HUDEP-2 (cell line): ENCODE measurements at regions not wholly inside any gene's neighbourhood (a gene's known extent, or its start where the extent isn't known, plus 50 kb on each side); places are given as distances from the start of the nearest gene placed in this dataset.
"Not testable (repeated sequence)": the region's sequence is repeated elsewhere in the genome, so short reads cannot be mapped to it uniquely, and the experiment has no call there.

Source experiments
- DNase-seq, 76 experiments: peaks; one replicate each; lab custom pipeline; 2025; ENCODE audit not compliant: unreplicated experiment in 76 of 76; lab: John Stamatoyannopoulos, UW

DNA sequence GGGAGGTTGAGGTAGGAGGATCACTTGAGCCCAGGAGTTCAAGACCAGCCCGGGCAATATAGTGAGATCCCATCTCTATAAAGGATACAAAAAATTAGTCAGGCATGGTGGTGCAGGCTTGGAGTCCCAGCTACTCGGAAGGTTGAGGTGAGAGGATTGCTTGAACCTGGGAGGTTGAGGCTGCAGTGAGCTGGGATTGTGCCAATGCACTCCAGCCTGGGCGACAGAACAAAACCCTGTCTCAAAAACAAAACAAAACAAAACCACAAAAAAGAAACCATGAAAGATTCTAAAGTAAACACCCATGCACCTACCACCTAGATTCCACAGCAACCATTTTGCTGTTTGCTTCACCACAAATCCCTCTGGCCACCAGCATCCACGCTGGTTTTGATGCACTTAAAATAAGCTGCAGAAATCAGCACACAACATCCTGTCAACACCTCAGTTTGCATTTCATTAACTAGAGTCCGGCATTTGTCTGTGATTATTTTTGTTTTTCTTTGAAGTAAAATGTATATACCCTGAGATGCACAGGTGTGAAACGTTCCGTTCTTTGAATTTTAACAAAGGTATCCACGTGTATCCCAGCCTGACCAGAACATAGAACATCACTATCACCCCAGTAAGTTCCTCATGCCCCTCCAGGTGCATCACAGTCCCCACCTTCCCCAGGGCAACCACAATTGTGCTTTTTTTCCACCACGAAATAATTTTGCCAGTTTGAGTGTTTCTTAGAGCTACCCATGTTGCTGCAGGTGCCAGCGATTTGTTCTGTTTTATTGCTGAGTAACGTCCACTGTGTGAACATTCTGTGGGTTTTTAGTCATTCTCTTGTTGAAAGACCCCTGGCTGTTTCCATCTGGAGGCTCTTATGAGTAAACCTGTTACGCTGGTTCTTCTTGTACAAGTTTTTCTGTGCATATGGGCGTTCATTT, 191.5 kb downstream of the SEC14L1 start:
- DNase-seq: no peak

DNA sequence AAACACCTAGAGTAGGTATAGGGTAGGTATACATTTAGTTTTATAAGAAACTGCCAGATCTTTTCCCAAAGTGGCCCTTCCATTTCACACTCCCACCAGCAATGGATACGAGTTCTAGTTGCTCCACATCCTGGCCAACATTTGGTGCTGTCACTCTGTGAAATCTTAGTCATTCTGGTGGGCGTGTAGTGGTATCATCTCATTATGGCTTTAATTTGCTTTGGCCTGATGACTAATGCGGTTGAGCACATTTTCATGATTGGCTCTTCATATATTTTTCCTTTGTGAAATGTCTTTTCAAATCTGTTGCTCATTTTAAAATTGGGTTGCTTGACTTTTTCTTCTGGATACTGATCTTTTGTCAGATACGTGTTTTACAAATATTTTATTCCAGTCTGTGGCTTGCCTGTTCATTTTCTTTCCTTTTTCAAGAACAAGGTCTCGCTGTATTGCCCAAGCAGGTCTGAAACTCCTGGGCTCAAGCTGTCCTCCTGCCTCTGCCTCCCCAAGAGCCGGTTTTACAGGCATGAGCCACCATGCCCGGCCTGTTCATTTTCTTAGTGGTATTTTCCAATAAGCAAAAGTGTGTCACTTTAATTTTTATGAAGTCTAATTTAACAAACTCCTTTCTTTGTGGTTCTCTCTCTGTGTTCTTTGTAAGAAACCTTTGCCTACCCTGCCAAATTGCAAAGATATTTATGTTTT, 192.4 kb downstream of the SEC14L1 start:
- DNase-seq: peak in 4 of 76 experiments; percentile 3 to 45 (median 9)

DNA sequence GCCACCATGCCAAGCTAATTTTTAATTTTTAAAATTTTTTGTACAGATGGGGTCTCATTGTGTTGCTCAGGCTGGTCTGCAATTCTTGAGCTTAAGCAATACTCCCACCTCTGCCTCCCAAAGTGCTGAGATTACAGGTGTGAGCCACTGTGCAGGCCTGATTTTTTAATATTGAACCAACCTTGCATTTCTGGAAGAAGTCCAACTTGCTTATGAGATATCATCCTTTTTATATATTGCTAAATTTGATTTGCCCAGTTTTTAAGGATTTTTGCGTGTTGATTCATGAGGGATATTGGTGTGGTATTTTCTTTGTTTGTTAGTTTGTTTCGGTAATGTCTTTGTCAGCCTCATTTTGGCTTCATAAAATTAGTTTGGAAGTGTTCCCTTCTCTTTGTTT, 196.4 kb downstream of the SEC14L1 start:
- no peak for DNase-seq

DNA sequence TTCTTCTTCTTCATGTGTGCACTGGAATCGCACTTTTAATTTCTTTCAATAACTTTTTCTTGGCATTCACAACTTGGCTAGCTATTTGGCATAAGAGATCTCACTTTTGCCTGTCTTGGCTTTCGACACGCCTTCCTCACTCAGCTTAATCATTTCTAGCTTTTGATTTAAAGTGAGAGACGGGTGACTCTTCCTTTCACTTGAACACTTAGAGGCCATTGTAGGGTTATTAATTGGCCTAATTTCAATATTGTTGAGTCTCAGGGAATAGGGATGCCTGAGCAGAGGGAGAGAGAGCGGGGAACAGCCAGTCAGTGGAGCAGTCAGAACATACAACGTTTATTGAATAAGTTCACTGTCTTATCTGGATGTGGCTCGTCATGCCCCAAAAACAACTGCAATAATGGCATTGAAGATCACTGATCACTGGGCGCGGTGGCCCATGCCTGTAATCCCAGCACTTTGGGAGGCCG, 200.3 kb downstream of the SEC14L1 start:
- no peak for DNase-seq

DNA sequence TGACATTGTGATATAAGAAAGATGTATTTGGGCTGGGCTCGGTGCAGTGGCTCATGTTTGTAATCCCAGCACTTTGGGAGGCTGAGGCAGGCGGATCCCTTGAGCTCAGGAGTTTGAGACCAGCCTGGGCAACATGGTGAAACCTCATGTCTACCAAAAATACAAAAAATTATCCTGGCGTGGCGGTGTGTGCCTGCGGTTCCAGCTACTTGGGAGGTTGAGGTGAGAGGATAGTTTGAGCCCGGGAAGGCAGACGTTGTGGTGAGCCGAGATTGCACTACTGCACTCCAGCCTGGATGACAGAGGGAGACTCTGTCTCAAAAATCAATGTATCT, 201.9 kb downstream of the SEC14L1 start:
- not testable (repeated sequence) for DNase-seq

DNA sequence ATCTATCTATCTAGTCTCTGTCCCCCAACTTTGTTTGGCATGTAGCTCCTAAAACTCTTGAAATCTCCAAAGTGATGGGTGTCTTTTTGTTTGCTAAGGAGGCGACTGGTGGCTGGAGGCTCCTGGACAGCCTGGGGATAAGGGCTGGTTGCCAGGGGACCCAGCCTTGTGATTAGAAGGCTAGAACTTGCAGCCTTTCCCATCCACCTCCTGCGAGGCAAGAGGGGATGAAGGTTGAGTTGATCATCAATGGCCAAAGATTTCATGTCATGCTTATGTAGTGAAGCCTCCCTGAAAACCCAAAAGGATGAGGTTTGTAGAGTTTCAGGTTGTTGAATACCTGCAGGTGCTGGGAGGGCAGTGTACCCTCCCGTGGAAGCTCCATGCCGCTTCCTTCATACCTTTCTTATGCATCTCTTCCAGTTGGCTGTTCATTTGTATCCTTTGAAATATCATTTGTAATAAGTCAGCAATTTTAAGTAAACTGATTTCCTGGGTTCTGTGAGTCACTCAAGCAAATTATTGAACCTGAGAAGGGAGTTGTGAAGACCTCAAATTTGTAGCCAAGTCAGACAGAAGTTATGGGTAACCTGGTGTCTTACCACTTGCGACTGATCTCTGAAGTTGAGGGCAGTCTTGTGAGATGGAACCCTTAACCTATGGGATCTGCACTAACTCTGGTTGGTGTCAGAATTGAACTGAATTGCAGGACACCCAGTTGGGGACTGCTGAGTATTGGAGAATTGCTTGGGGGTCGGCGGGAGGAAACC, 202.4 kb downstream of the SEC14L1 start:
- DNase-seq: no peak

DNA sequence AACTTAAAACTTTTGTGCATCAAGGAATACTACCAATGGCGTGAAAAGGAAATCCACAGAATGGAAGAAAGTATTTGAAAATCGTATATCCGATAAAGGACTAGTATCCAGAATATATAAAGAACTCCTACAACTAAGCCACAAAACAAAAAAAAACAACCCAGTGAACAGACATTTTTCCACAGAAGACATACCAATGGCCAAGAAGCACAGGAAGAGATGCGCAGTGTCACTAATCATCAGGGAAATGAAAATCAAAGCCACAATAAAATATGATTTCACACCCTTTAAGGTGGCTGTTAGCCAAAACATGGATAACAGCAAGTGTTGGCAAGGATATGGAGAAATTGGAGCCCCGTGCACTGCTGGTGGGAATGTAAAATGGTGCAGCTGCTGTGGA, 203.3 kb downstream of the SEC14L1 start:
- DNase-seq: no peak

DNA sequence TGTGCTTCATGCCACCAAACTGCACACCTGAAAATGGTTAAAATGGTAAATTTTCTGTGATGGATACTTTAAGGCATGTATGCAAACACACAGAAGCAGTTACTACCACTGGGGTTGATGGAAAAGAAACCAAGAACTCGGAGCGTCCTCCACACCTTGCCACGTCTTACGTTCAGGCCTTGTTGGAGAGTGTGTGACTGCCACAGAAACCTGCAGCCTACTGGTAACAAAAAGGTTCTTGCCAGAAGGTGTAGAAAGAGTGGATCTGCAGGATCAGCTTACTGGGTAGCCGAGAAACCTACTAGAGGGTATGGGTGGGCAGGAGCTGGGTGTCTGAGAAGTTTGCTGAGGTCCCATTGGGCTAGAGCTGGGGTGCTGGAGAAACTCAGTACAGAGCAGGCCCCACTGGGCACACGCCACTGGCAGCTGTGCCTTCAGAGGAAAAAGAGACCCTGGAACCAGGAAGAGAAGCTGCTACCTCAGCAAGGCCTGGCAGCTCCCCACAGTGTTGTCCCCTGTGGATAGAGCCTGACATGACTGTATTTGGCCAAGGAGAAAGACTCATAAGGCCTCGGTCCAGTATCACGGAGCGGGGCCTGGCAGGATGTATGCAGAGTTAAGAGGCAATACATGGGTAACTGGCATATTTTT, 204.6 kb downstream of the SEC14L1 start:
- DNase-seq: no peak

DNA sequence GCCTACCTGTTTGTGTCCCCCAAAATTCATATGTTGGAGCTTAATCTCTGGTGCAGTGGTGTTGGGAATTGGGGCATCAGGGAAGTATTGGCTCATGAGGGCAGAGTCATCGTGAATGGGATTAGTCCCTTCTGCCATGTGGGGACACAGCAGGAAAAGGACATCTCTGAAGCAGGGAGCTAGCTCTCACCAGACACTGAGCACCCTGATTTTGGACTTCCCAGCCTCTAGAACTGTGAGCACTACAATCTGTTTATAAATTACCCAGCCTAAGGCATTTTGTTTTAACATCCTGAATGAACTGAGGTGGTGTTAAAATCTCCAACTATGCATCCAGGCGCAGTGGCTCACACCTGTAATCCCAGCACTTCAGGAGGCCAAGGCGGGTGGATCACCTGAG, 206.0 kb downstream of the SEC14L1 start:
- DNase-seq: no peak

DNA sequence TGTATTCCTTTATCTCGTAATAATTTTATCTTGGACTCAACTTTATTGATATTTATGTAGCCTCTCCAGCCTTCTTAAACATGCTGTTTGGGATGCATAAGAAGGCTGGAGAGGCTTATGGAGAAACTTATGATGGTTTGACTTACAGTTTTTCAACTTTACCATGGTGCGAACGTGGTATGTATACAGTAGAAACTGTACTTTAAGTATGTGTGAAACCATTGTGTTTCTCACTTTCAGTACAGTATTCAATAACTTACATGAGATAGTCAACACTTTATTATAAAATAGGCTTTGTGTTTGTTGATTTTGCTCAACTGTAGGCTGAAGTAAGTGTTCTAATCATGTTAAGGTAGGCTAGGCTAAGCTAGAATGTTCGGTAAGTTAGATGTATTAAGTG, 206.8 kb downstream of the SEC14L1 start:
- DNase-seq: no peak

DNA sequence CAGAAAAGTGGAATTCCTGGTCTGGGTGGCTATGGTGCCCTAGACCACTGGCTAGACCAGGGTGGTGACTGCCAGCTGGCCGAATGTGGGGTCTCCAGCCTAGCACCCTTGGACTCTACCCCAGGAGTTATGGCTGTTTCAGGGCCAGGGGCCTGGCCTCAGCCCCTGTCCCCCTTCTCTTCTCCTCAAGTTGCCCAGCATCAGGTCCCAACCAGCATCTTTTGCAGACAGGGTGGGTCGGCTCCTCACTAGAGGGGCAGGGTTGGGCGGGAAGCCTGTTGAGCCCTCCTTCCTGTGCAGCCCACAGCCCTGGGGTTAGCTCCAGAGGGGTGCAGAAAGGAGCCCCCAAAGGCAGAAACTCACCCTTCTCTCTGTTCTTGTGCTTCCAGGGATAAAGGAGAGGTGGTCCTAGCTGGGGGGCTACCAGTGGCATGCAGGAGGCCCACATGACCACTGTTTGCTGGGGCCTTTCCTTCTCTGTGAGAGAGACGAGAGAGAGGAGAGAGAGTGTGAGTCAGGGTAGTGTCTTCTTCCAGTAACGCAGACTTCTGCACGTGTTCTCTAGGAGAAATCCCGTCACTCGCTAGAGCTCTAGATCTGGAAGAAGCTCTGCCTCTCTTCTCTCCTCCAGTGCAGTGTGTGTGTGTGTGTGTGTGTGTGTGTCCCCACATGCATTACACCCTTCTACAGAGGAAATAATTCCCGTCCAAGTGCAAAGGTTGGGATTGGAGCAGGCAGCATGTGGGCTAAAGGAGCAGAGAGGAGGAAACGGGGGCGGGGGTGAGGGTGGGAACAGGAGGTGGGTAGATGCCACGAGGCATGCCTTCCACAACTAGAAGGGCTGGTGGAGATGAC, 209.4 kb downstream of the SEC14L1 start:
- DNase-seq: no peak

DNA sequence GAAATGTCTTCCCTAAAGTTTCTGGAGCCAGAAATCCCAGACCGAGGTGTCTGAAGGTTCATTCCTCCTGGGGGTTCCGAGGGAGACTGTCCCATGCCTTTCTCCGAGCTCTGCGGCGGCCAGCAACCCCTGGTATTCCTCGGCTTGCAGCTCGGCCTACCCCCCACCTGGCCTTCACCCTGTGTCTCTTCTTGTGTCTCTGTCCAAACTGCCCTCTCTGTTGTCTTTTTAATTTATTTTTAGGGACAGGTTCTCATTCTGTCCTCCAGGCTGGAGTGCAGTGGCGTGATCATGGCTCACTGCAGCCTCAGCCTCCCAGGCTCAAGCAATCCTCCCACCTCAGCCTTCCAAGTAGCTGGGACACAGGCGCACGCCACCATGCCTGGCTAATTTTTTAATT, 211.7 kb downstream of the SEC14L1 start:
- DNase-seq: no peak

DNA sequence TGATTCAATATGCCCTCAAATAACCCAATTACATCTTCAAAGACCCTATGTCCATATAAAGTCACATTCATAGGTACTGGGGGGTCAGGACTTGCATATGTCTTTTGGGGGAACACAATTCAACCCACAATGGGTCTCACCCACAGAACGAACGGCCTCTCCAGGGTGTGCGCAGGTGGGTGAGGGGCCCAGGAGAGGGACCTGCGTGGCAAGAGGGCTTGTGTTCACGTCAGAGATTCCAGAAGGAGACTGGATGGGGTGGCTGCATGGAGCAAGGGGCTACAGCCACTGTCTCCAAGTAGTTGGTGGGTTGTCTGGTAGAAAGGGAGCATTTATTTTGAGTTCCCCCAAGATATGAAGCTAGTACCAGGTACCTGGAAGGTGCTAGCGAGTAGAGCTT, 212.2 kb downstream of the SEC14L1 start:
- DNase-seq: no peak

DNA sequence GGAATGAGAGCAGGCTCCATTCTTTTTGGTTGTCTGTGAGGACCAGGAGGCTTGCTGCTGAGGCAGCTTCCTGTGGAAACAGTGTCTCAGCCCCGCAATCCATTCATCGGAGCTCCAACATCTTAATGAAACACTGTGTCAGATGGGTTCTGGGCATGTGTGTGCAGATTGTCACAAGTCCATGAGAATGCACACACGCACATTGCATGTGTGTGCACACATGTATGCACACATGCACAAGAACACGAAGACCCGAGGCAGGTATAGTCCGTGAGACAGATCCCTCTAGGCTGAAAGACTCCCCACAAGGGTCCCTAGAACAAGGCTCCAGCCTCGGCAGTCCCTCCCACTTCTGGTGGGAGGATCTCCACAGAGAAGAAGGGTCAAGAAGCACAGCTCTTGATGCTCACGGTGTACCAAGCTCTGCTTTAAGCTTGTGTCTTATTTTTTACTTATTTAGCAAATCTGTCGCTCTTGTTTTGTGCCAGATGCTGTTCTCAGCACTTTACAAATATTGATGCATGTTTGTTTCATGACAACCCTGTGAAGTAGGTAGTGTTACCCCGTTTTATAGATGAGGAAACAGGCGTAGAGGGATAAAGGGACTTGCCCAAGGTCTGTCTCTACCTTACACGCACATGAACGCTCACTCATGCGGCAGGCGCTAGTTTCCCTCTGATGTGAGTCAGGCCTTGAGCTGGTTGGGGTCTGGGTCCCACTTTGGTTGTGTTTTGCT, 213.1 kb downstream of the SEC14L1 start:
- DNase-seq: no peak

DNA sequence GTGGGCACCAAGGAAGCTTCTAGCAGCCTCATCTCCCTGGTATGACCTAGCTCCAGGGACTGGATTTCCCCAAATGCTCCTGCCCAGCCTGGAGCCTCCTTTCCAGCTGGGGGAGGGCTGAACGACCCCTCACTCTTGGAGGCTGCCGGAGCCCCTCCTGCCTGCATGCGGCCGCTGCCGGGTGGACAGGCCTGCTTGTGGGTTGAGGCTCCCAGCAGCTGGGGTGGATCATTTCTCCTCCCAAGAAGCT, 213.6 kb downstream of the SEC14L1 start:
- no peak for DNase-seq

DNA sequence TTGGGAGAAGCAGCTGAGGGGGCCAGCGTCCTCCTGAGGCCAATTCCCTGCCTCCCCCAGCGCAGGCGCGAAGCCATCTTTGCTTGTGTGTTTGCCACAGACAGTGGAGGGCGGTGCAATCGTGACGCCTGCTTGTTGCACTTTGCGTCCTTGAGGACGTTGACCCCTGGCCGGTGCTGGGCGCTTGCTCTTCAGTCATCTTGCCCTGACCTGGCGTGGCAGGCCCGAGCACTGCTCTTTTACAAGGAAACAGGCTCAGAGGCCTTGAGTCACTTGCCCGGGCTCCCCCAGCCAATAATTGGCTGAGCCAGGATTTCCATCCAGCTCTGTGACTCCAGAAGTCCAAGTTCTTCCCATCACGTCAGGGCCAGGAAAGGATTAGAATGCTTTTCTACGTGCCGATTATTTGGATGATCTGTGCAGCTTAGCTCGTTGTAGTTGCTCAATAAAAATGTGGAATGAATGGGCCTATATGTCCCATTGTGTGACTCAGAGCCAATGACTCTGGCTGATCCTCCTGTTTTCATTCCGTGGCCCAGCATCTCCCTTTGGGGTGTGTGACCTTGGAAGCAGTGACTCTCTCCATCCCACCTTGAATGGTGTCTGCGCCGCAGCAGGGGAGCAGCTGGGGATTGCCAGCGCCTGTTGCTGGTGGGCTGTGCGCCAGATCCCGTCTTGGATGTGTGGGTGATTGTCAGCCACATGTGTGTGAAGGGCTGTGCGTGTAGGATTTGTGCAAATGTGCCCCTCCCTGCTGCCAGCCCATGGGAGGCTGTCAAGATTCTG, 214.1 kb downstream of the SEC14L1 start:
- DNase-seq: no peak

DNA sequence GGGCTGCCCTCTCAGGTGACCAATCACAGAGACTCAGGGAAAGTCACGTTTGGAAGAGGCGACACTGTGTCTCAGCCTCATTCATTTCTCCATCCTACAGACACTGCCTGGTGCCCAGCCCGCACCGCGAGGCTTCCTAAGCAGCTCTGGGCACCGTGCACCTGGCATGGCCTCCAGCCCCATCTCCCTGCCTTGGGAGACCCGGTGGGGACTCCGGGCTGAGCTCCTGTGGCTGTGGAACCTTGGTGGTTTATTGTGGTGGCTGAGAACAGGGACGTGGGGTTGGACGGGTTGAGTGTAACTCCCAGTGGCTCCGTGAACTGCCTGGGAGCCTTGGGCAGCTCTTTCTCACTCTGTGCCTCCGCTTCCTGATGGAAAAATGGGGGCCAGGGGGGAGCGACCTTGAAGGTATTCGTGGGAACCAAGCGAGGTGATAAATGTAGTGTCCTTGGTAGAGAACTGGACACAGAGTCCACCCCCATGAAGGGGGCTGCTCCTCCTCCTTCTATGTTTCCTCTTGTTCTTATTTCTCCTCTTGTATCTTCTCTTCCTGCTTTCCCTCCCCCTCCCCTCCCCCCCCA, 215.4 kb downstream of the SEC14L1 start:
- no peak for DNase-seq

DNA sequence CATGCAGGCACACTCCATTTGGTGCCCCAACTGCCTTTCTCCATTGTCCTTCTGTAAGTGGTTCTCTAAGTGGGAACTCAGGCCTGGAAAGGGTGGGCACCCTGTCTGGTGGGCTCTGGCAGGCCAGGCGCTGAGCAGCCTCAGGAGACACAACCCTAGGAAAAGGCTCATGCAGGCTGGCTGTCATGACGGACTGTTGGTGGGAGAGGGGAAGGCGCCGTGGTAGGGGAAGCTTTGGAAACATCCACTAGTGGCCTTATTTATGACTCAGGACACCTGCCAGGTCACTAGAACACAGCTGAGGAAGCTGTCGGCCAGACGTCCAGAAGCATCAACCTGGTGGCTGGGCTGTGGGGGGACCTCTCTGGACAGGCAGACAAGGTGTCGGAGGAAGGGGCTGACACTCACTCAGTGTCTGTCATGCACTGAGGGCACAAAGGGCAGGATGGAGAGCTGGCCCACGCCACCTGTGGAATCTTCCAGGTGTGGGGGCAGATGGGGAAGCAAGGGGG, 216.0 kb downstream of the SEC14L1 start:
- DNase-seq: no peak
